ENCODE measurements at regions not wholly inside any gene's neighbourhood (a gene's known extent, or its start where the extent isn't known, plus 50 kb on each side); places are given as distances from the start of the nearest gene placed in this dataset.

- H3K4me2 ChIP-seq (ENCODE audit: control insufficient read depth, insufficient read depth), result no peak overlapping the region
- H3K9me3 ChIP-seq (replicated peaks; ENCODE audit: control insufficient read depth, insufficient read depth, low read length), result no peaks in the 10 kb centered on the region
- ChIA-PET CTCF (no interaction called here), RAD21 (ENCODE audit: unreplicated experiment) (no interaction called here), POLR2A (no interaction called here), SMC1A (ENCODE audit: uncharacterized antibody, unreplicated experiment) (interaction anchor here (0.7 kb wide), 1 partner anchor 22 kb away, joined by 4 read pairs; no protein-coding TSS in a partner anchor)
- no peak for ATAC-seq
- in situ Hi-C loops (cut with MboI), result no loop called here
- intact Hi-C loops (cut with micrococcal nuclease; ENCODE audit: unreplicated experiment), result no loop called here
- H3K4me1 ChIP-seq (ENCODE audit: control insufficient read depth, insufficient read depth, low read length), result no peaks in the 10 kb centered on the region
- H3K79me2 ChIP-seq (ENCODE audit: control insufficient read depth, insufficient read depth, low read length), result no peaks in the 10 kb centered on the region
- H4K20me1 ChIP-seq (ENCODE audit: control insufficient read depth, insufficient read depth), result no peaks in the 10 kb centered on the region
- H3K4me3 ChIP-seq, result no peak overlapping the region
- no peaks in the 10 kb centered on the region for H3K27me3 ChIP-seq (replicated peaks in 1 of 2; ENCODE audit: control insufficient read depth in 2 of 2, insufficient read depth in 2 of 2, low read length in 1 of 2)
- TF ChIP-seq IRF3 (IDR thresholded peaks at IDR 0.05), result no peak
- TF ChIP-seq POU2F2 (IDR thresholded peaks at IDR 0.05; ENCODE audit: borderline replicate concordance, low read depth, low read length), result no peak
- TF ChIP-seq ZNF24 (IDR thresholded peaks at IDR 0.05), result no peak
- TF ChIP-seq STAT1 (conservative IDR thresholded peaks at IDR 0.05), result no peak
- TF ChIP-seq CHD4 (IDR thresholded peaks at IDR 0.05), result no peak
- no peak for TF ChIP-seq SP1 (IDR thresholded peaks at IDR 0.05; ENCODE audit: low read depth, low read length)
- TF ChIP-seq RELB (IDR thresholded peaks at IDR 0.05; ENCODE audit: low read depth), result no peak
- TF ChIP-seq TAF1 (IDR thresholded peaks at IDR 0.05; ENCODE audit: borderline replicate concordance, low read depth, low read length), result no peak
- TF ChIP-seq MEF2B (IDR thresholded peaks at IDR 0.05; ENCODE audit: partially characterized antibody, poor library complexity, severe bottlenecking), result no peak
- no peak for TF ChIP-seq DPF2 (IDR thresholded peaks at IDR 0.05)
- no peak for TF ChIP-seq KAT2A (conservative IDR thresholded peaks at IDR 0.05; ENCODE audit: control insufficient read depth, low read depth, low read length)
- TF ChIP-seq ZSCAN29 (IDR thresholded peaks at IDR 0.05), result no peak
- no peak for TF ChIP-seq USF2 (IDR thresholded peaks at IDR 0.05; ENCODE audit: borderline replicate concordance, low read depth, low read length)
- TF ChIP-seq CBX5 (IDR thresholded peaks at IDR 0.05; ENCODE audit: low read depth), result no peak
- no peak for TF ChIP-seq SIX5 (IDR thresholded peaks at IDR 0.05; ENCODE audit: low read depth, low read length, severe bottlenecking)
- H2AFZ ChIP-seq (ENCODE audit: control insufficient read depth, low read depth, low read length), result no peak overlapping the region
- WGBS (ENCODE audit: insufficient coverage, insufficient replicate concordance, low lambda C conversion rate, missing lambda C conversion rate), result 48% methylated on average over 2 of the region's 2 CpGs
- H3K9ac ChIP-seq (ENCODE audit: control insufficient read depth, insufficient read depth, low read length), result no peak overlapping the region
- FAIRE-seq, result no peak
- H3K36me3 ChIP-seq (ENCODE audit: control insufficient read depth in 2 of 2, insufficient read depth in 2 of 2, low read length in 1 of 2), result no peaks in the 10 kb centered on the region
- H3K27ac ChIP-seq (ENCODE audit: control insufficient read depth, insufficient read depth), result no peak overlapping the region
- DNase-seq (ENCODE audit: low read depth, low spot score), result no peak
- no TSS peak for BruUV-seq (replicated peaks)
Observed at GRCh38 chr4:136369073-136369472, 1163.2 kb downstream of the PCDH18 start.
